Endothelial cell of umbilical vein (primary cell): ENCODE measurements at regions not wholly inside any gene's neighbourhood (a gene's known extent, or its start where the extent isn't known, plus 50 kb on each side); places are given as distances from the start of the nearest gene placed in this dataset.

Source experiments
- BruUV-seq: library from RNA; stranded (reverse); fragments of 400-500 nt; replicated peaks from 2 replicates; lab custom pipeline; 2021; lab: Mats Ljungman, UMichigan
- CTCF ChIA-PET: fragments of 300-600, 350-600 bp; sonication (Branson Sonifier 250); formaldehyde crosslinking; loops from one replicate; lab custom pipeline; 2021; ENCODE audit warnings: antibody characterized with exemption, inconsistent platforms; lab: Charles Lee
- POLR2A ChIA-PET: fragments of 300-600, 350-600 bp; sonication (Branson Sonifier 250); formaldehyde crosslinking; loops from one replicate; lab custom pipeline; 2021; ENCODE audit warnings: antibody characterized with exemption, inconsistent platforms; lab: Charles Lee
- DNase-seq: peaks from one replicate; pipeline ENCODE4 v3.0.0-alpha.2; 2011; ENCODE audit warnings: low read depth, low spot score
- FAIRE-seq: peaks from 2 replicates; lab custom pipeline; 2011; peaks lifted over from hg19 to GRCh38; lab: Jason Lieb, UNC
- H2AFZ ChIP-seq: 2 replicates; pipeline ENCODE4 v1.6.0; 2012; ENCODE audit warnings: low read depth, low read length, control low read depth, inconsistent platforms
- H3K27ac ChIP-seq: 2 replicates; pipeline ENCODE4 v1.5.1; 2011; ENCODE audit warnings: low read depth, mild to moderate bottlenecking, control low read depth, low read length, moderate library complexity; ENCODE audit not compliant: insufficient read depth
- H3K27me3 ChIP-seq, 2 experiments: 2 replicates each; pipeline versions ENCODE4 v1.6.0 to v1.6.1; 2011; ENCODE audit warnings: low read length in 2 of 2, mixed read lengths in 1 of 2; ENCODE audit not compliant: control insufficient read depth in 2 of 2, insufficient read depth in 2 of 2
- H3K36me3 ChIP-seq, 2 experiments: 2 replicates in 1 of 2; 3 replicates in 1 of 2; pipeline ENCODE4 v1.5.1; 2011; ENCODE audit warnings: low read length in 2 of 2, mild to moderate bottlenecking in 1 of 2, moderate library complexity in 1 of 2; ENCODE audit not compliant: control insufficient read depth in 2 of 2, insufficient read depth in 2 of 2; ENCODE audit errors: extremely low read depth in 1 of 2
- H3K4me1 ChIP-seq: 3 replicates; pipeline ENCODE4 v1.5.1; 2011; ENCODE audit warnings: mild to moderate bottlenecking, low read length; ENCODE audit not compliant: control insufficient read depth, insufficient read depth; ENCODE audit errors: extremely low read depth
- H3K4me2 ChIP-seq: 2 replicates; pipeline ENCODE4 v1.6.1; 2011; ENCODE audit warnings: low read length, control low read depth, mixed read lengths; ENCODE audit not compliant: insufficient read depth
- H3K4me3 ChIP-seq, 3 experiments: fragments of 200-600 bp in 1 of 3; sonication (generic), shearing (Covaris generic) in 1 of 3; replicated peaks in 1 of 3; 2 replicates each; pipeline ENCODE4 v1.5.1; 2011 to 2016; ENCODE audit warnings: control low read depth in 3 of 3, low read length in 3 of 3, mild to moderate bottlenecking in 2 of 3, inconsistent platforms in 1 of 3, low read depth in 1 of 3, moderate library complexity in 1 of 3; ENCODE audit not compliant: insufficient read depth in 1 of 3
- H3K79me2 ChIP-seq: 2 replicates; pipeline ENCODE4 v1.6.0; 2012; ENCODE audit warnings: low read length, inconsistent platforms; ENCODE audit not compliant: control insufficient read depth, insufficient read depth
- H3K9ac ChIP-seq: replicated peaks from 2 replicates; pipeline ENCODE3; 2011; ENCODE audit warnings: low read length, control low read depth; ENCODE audit not compliant: insufficient read depth; ENCODE audit errors: extremely low read depth
- H3K9me1 ChIP-seq: replicated peaks from 3 replicates; pipeline ENCODE4 v1.6.0; 2011; ENCODE audit warnings: mild to moderate bottlenecking, low read length; ENCODE audit not compliant: control insufficient read depth, insufficient read depth; ENCODE audit errors: extremely low read depth
- H3K9me3 ChIP-seq: replicated peaks from 2 replicates; pipeline ENCODE4 v1.5.1; 2012; ENCODE audit warnings: low read length, inconsistent platforms; ENCODE audit not compliant: control insufficient read depth, insufficient read depth
- H4K20me1 ChIP-seq: replicated peaks from 2 replicates; pipeline ENCODE3; 2011; ENCODE audit warnings: mild to moderate bottlenecking, low read length; ENCODE audit not compliant: control insufficient read depth, insufficient read depth; ENCODE audit errors: extremely low read depth
- CTCF ChIP-seq, 2 donors: IDR thresholded peaks; 1 replicate in 1 of 2; 2 replicates in 1 of 2; pipeline ENCODE4 v1.5.1; 2011; ENCODE audit warnings: low read length in 2 of 2, mild to moderate bottlenecking in 2 of 2, moderate library complexity in 2 of 2, control low read depth in 1 of 2, inconsistent platforms in 1 of 2, low read depth in 1 of 2; ENCODE audit not compliant: insufficient read depth in 1 of 2; ENCODE audit errors: extremely low read depth in 1 of 2
- EZH2 ChIP-seq: IDR thresholded peaks from 2 replicates; pipeline ENCODE4 v1.6.1; 2012; ENCODE audit warnings: borderline replicate concordance, low read depth, mild to moderate bottlenecking, moderate library complexity, low read length, inconsistent platforms; ENCODE audit not compliant: severe bottlenecking
- FOS ChIP-seq: IDR thresholded peaks from 2 replicates; pipeline ENCODE4 v1.6.1; 2011; ENCODE audit warnings: mild to moderate bottlenecking, low read length, moderate library complexity, borderline replicate concordance; ENCODE audit not compliant: insufficient read depth
- GATA2 ChIP-seq: IDR thresholded peaks from 2 replicates; pipeline ENCODE4 v1.7.0; 2011; ENCODE audit warnings: low read depth, mild to moderate bottlenecking, moderate library complexity, mixed read lengths, low read length; ENCODE audit not compliant: insufficient read length, insufficient read depth
- JUN ChIP-seq: IDR thresholded peaks from 2 replicates; pipeline ENCODE4 v1.6.1; 2011; ENCODE audit warnings: borderline replicate concordance, low read depth; ENCODE audit not compliant: insufficient read length, insufficient read depth
- MAX ChIP-seq: IDR thresholded peaks from 2 replicates; pipeline ENCODE4 v1.6.1; 2011; ENCODE audit not compliant: insufficient read depth, insufficient read length
- MYC ChIP-seq: IDR thresholded peaks from one replicate; pipeline ENCODE4 v1.6.1; 2011; ENCODE audit warnings: mild to moderate bottlenecking, low read depth, low read length
- POLR2A ChIP-seq: IDR thresholded peaks from 2 replicates; pipeline ENCODE4 v1.6.1; 2012; ENCODE audit warnings: low read depth, mild to moderate bottlenecking, control low read depth, low read length
- POLR2AphosphoS5 ChIP-seq: IDR thresholded peaks from 2 replicates; pipeline ENCODE4 v1.6.1; 2012; ENCODE audit warnings: low read depth, mild to moderate bottlenecking, control low read depth, low read length, moderate library complexity; ENCODE audit not compliant: insufficient read depth
- dilution Hi-C: fragments of 300-500 bp; cut with MboI; formaldehyde crosslinking; loops from one replicate; pipeline ENCODE4 v1.15.0; 2019; ENCODE audit warnings: low sequenced_read_pairs; ENCODE audit not compliant: extremely low pct_ligation_motif_present
- intact Hi-C: fragments of 100-400 bp; cut with micrococcal nuclease; formaldehyde crosslinking; loops from one replicate; pipeline ENCODE4 v1.10.0; 2022

GRCh38 chr12:83659321-83659720 is 972.6 kb downstream of the TMTC2 start:
- no peak overlapping the region for H3K4me3 ChIP-seq
- DNase-seq, result no peak
- H3K9me3 ChIP-seq, result no peaks in the 10 kb centered on the region
- H2AFZ ChIP-seq, result no peak overlapping the region
- no peaks in the 10 kb centered on the region for H3K4me1 ChIP-seq
- H3K79me2 ChIP-seq, result no peaks in the 10 kb centered on the region
- TF ChIP-seq POLR2AphosphoS5 (no peak), MAX (no peak), POLR2A (no peak), GATA2 (no peak), CTCF (IDR thresholded peaks at IDR 0.05; ENCODE audit: extremely low read depth in 1 of 2, insufficient read depth in 1 of 2, low read depth in 1 of 2, low read length in 2 of 2) (no peak), EZH2 (no peak), MYC (no peak), FOS (no peak), JUN (no peak)
- intact Hi-C loops, result no loop called here
- H3K9me1 ChIP-seq, result no peaks in the 10 kb centered on the region
- no peaks in the 10 kb centered on the region for H3K36me3 ChIP-seq
- ChIA-PET CTCF (no interaction called here), POLR2A (no interaction called here)
- dilution Hi-C loops, result no loop called here
- BruUV-seq, result no TSS peak
- H3K27ac ChIP-seq, result no peak overlapping the region
- no peak for FAIRE-seq
- no peak overlapping the region for H3K9ac ChIP-seq
- no peak overlapping the region for H3K4me2 ChIP-seq
- no peaks in the 10 kb centered on the region for H3K27me3 ChIP-seq
- H4K20me1 ChIP-seq, result no peaks in the 10 kb centered on the region
